ENCODE measurements at regions not wholly inside any gene's neighbourhood (a gene's known extent, or its start where the extent isn't known, plus 50 kb on each side); places are given as distances from the start of the nearest gene placed in this dataset.

GRCh38 chr4:111788099-111788498, 357.2 kb upstream of the FAM241A start:
- TF ChIP-seq ZNF274 (IDR thresholded peaks at IDR 0.05; ENCODE audit: low read depth, low read length) = no peak
- TF ChIP-seq YY1 (IDR thresholded peaks at IDR 0.05; ENCODE audit: insufficient read depth, insufficient read length) = no peak
- no peak for TF ChIP-seq SUZ12 (IDR thresholded peaks at IDR 0.05; ENCODE audit: extremely low read depth, insufficient read depth, insufficient read length)

All from NT2/D1 (cell line).